HAP-1 (cell line): ENCODE measurements at regions not wholly inside any gene's neighbourhood (a gene's known extent, or its start where the extent isn't known, plus 50 kb on each side); places are given as distances from the start of the nearest gene placed in this dataset.

Source experiments
- DNase-seq, 2 experiments: peaks; one replicate each; pipeline ENCODE4 v3.0.0-alpha.2; 2016 to 2020; ENCODE audit warnings: low spot score in 2 of 2
- H3K27me3 ChIP-seq: fragments of 250-450 bp; sonication (Bioruptor Pico); 2 replicates; pipeline ENCODE4 v1.5.1; 2020; ENCODE audit warnings: low read depth, mild to moderate bottlenecking, moderate library complexity
- H3K36me3 ChIP-seq: fragments of 250-450 bp; sonication (Bioruptor Pico); replicated peaks from 2 replicates; pipeline ENCODE4 v1.5.1; 2020; ENCODE audit warnings: mild to moderate bottlenecking
- H3K4me1 ChIP-seq: fragments of 250-450 bp; sonication (Bioruptor Pico); 2 replicates; pipeline ENCODE4 v1.5.1; 2020; ENCODE audit warnings: mild to moderate bottlenecking
- H3K4me3 ChIP-seq: fragments of 250-450 bp; sonication (Bioruptor Pico); 2 replicates; pipeline ENCODE4 v1.5.1; 2020; ENCODE audit warnings: mild to moderate bottlenecking, moderate library complexity
- H3K9me3 ChIP-seq: fragments of 250-450 bp; sonication (Bioruptor Pico); 2 replicates; pipeline ENCODE4 v1.5.1; 2020; ENCODE audit warnings: mild to moderate bottlenecking, moderate library complexity
- in situ Hi-C: fragments of 300-500 bp; cut with MboI; formaldehyde crosslinking; loops from 3 replicates; pipeline ENCODE4 v1.14.3; 2020; ENCODE audit warnings: low sequenced_read_pairs, inconsistent platforms, mixed read lengths

DNA sequence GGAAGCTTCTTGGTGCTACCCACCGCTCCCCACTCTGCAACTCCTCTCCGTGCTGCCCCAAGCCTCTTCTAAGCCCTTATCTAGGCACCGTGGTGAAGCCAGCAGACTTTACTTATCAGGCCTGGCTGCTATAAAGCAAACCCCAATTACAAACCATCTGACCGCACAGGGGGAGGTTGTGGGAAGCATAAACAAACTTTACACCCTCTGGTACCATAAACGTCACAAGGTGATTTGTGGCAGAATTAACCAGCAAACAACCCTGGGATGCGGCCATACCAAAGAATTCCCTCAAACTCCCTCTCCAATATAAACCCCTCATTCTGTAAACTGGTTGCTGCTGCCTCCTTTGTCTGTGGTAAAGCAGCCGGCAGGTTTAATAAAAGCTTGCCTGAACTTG lies 55.2 kb downstream of the MAGEC2 start:
- DNase-seq: no peak
- Histone ChIP-seq H3K27me3 (no peaks in the 10 kb centered on the region), H3K4me1 (peaks cover 3% of the 10 kb centered on the region; the same call in 1 of the 2 replicates), H3K36me3 (no peaks in the 10 kb centered on the region), H3K4me3 (no peak overlapping the region), H3K9me3 (no peaks in the 10 kb centered on the region)
- in situ Hi-C loops: no loop called here

DNA sequence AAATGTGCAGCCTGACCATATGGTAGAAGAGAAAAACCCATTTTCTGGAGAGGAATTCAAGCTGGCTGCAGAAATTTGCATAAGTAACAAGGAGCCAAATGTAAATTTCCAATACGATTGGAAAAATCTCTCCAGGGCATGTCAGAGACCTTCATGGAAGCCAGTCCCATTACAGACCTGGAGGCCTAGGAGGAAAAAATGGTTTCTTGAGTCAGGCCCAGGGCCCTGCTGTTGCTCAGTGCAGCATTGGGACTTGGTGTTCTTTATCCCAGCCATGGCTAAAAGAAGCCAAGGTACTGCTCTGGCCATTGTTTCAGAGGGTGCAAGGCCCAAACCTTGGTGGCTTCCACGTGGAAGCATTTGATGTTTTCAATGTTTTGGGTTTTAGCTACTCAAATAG lies 70.6 kb downstream of the MAGEC2 start:
- in situ Hi-C loops: no loop called here
- DNase-seq: no peak
- H3K9me3 ChIP-seq: peaks cover 10% of the 10 kb centered on the region; the same call in 1 of the 2 replicates
- no peak overlapping the region for H3K4me3 ChIP-seq
- no peaks in the 10 kb centered on the region for H3K27me3 ChIP-seq
- no peaks in the 10 kb centered on the region for H3K36me3 ChIP-seq
- no peaks in the 10 kb centered on the region for H3K4me1 ChIP-seq

DNA sequence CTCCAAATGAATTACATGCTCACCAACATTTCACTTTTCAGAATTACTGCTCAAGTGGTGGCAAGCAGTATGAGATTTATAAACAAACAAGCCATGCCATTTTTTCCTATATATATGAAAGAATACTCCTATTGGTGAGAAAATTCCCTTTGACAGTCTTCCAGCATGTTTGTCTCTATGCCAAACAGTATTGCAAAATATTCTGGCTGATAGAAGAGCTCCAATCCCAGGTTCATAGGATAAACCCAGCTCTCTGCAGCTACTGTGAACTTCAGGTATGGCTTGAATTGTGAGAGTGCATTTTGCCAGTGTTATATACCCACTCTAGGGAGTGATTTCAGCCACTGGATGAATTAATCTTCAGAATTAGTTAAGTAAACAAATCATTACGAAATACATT lies 108.8 kb downstream of the MAGEC2 start:
- no peaks in the 10 kb centered on the region for H3K36me3 ChIP-seq
- no peaks in the 10 kb centered on the region for H3K27me3 ChIP-seq
- no peaks in the 10 kb centered on the region for H3K9me3 ChIP-seq
- no peak overlapping the region for H3K4me3 ChIP-seq
- in situ Hi-C loops: no loop called here
- DNase-seq: no peak
- H3K4me1 ChIP-seq: no peaks in the 10 kb centered on the region

DNA sequence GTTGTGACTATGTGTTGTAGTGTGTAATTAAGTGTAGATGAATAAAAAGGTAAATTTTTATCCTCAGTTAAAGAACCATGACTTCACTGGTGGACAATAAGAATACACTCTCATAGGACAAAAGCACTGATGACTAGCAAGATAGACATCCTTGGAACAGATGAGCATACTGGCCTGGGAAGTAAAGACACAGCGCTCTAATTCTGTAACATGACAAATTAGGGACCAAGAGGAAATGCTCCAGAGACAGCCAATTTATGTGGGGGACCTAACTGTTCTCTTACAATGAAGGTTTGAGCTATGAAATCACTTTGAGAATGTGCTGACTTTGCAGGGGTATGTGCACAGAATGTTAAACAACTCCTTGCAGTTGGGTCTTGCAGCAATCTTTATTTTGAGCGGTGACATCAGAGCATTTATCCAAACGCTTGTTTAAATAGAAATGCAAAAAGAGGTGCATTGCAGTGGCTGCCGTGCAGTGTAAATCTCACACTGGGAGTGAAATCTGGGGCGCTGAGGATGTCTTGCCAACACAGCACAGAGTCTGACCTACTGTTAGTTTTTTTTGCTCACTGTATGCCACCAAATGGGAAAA lies 109.3 kb downstream of the MAGEC2 start:
- H3K27me3 ChIP-seq: no peaks in the 10 kb centered on the region
- DNase-seq: no peak

DNA sequence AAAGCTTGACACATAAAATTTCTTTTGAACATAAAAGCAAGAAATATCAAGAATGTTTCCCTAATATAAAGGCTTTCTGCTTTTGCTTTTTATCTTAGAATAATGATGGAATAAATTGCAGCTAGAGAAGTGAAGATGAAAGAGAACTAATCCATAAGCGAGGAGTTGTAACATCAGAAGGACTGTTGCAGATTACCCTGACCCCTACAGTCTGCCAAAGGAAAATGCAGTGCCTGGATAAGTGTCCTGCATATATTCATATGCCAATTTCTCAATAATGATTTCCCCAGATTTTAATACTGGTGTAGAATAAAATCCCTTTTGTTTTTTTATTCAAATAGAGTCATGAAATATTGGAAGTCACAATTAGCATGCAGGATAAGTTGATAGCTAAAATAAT lies 115.9 kb downstream of the MAGEC2 start:
- DNase-seq: peak; percentile 21 to 66
- Histone ChIP-seq H3K4me1 (no peaks in the 10 kb centered on the region), H3K36me3 (no peaks in the 10 kb centered on the region), H3K4me3 (no peak overlapping the region), H3K27me3 (no peaks in the 10 kb centered on the region), H3K9me3 (peaks cover 6% of the 10 kb centered on the region)
- in situ Hi-C loops: no loop called here

More for the DNA sequence above, 109.3 kb downstream of the MAGEC2 start:
- Histone ChIP-seq H3K4me3 (no peak overlapping the region), H3K36me3 (no peaks in the 10 kb centered on the region), H3K4me1 (no peaks in the 10 kb centered on the region), H3K9me3 (no peaks in the 10 kb centered on the region)
- in situ Hi-C loops: no loop called here

DNA sequence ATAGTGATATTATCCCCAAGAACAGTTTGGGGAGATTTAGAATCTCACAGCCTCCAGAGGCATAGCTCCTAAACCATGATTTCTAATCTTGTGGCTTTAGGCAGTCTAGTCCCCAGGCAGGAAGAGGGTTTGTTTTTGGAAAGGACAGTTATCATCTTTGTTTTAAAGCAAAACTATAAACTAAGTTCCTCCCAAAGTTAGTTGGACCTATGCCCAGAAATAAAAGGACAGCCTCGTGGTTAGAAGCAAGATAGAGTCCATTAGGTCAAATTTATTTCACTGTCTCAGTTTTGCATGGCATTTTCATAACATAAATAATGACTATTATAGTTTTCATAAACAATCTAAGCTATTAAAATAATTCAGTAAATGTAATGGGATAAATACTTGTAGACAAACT lies 120.5 kb downstream of the MAGEC2 start:
- in situ Hi-C loops: no loop called here
- H3K36me3 ChIP-seq: no peaks in the 10 kb centered on the region
- peaks cover 6% of the 10 kb centered on the region for H3K9me3 ChIP-seq
- H3K27me3 ChIP-seq: no peaks in the 10 kb centered on the region
- DNase-seq: no peak
- H3K4me1 ChIP-seq: peaks cover 7% of the 10 kb centered on the region; the same call in 1 of the 2 replicates
- no peak overlapping the region for H3K4me3 ChIP-seq

DNA sequence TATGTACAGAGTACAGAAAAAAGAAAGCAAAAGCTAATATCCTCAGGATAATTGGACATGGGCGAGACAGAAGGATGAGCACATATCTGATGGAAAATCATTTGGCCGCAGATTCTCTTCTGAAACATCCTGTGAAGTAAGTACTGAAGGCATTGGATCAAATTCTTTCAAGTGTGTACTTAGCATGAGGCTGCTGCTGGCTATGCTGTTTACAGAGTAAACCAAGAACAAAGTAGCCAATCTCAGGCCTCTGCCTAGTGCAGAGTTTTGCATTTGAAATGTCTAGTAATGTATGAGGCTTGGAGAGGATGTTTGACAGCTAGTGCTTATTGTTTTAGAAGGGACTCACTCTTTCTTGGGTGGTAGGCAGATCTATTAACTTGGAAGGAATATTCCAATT lies 128.5 kb downstream of the MAGEC2 start:
- H3K36me3 ChIP-seq: no peaks in the 10 kb centered on the region
- no peaks in the 10 kb centered on the region for H3K27me3 ChIP-seq
- no peaks in the 10 kb centered on the region; the same call in 1 of the 2 replicates for H3K9me3 ChIP-seq
- no peak for DNase-seq
- no peak overlapping the region for H3K4me3 ChIP-seq
- in situ Hi-C loops: no loop called here
- H3K4me1 ChIP-seq: no peaks in the 10 kb centered on the region

DNA sequence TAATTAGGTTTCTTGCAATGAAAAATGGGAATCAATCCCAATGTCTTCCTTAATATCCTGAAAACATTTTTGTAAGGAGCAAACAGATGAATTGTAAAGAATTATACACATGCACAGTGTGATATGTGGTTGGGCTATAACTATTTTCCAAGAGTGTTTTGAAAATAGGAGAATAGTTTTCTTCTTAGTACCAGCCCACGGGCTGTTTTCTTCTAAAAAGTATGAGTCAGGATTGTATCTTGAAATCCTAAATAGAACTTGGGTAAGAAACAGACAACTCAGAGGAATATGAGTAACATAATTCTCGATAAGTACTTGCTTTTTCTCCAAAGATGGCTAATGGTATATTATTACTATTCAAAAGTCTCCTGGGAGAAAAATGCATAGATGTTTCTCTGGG lies 136.7 kb downstream of the MAGEC2 start:
- in situ Hi-C loops: no loop called here
- H3K27me3 ChIP-seq: no peaks in the 10 kb centered on the region

DNA sequence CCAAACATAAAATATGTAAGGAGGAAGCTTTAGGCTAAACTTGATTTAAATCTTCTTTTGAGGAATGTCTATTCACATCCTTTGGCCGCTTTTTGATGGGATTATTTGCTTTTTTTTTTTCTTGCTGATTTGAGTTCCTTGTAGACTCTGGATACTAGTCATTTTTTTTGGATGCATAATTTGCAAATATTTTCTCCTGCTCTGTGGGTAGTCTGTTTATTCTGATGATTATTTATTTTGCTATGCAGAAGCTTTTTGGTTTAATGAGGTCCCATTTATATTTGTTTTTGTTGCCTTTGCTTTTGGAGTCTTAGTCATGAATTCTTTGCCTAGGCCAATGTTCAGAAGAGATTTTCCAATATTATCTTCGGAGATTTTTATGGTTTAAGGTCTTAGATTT lies 144.9 kb downstream of the MAGEC2 start:
- in situ Hi-C loops: no loop called here
- Histone ChIP-seq H3K27me3 (no peaks in the 10 kb centered on the region), H3K4me3 (no peak overlapping the region), H3K4me1 (no peaks in the 10 kb centered on the region), H3K36me3 (no peaks in the 10 kb centered on the region), H3K9me3 (peaks cover 5% of the 10 kb centered on the region; the same call in 1 of the 2 replicates)
- DNase-seq: no peak

More for the DNA sequence above, 136.7 kb downstream of the MAGEC2 start:
- no peak for DNase-seq
- Histone ChIP-seq H3K36me3 (no peaks in the 10 kb centered on the region), H3K9me3 (no peaks in the 10 kb centered on the region), H3K4me3 (no peak overlapping the region), H3K4me1 (peaks cover 13% of the 10 kb centered on the region)

DNA sequence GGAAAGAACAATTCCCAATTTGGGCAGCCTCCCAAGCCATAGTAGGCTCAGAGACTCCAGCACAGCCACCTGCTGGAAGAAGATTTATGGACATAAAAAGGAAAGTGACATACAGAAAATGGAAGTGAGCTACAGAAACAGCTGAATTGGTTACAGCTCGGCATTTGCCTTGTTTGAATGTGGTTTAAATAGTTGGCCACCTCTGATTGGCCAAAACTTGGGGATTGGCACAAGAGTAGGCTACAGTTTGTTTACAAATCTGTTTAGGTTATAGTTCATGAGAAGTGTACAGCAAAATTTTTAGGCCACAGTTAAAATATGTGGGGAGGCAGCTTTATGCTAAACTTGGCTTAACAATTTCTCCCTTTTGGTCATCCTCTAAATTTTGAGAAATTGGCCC lies 150.4 kb downstream of the MAGEC1 start:
- in situ Hi-C loops: no loop called here

DNA sequence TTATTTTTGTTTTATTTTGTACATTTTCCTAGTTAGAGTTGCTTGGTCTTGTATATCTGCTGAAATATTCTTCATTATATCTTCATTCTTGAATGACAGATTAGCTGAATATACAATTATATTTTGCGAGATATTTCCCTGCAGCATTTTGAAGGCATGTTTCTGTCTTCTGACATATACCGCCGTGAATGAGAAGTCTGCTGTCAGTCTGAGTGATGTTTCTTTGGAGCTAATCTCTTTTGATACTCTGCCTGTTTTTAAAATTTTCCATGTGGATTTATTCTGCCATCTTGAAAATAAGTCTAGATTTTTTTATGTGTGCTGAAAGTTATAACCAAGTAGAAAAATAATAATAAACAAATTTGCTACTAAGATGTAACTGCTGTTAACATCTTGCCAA lies 148.5 kb downstream of the MAGEC1 start:
- Histone ChIP-seq H3K9me3 (0 out of 2 replicates have a peak, but pooled peaks cover 3% of the 10 kb centered on the region), H3K36me3 (no peaks in the 10 kb centered on the region), H3K4me1 (no peaks in the 10 kb centered on the region), H3K4me3 (no peak overlapping the region), H3K27me3 (no peaks in the 10 kb centered on the region)
- DNase-seq: no peak
- in situ Hi-C loops: no loop called here

More for the DNA sequence above, 150.4 kb downstream of the MAGEC1 start:
- no peaks in the 10 kb centered on the region for H3K27me3 ChIP-seq
- H3K36me3 ChIP-seq: no peaks in the 10 kb centered on the region
- peaks cover 5% of the 10 kb centered on the region; the same call in 1 of the 2 replicates for H3K9me3 ChIP-seq
- no peak overlapping the region for H3K4me3 ChIP-seq
- DNase-seq: no peak
- H3K4me1 ChIP-seq: no peaks in the 10 kb centered on the region

DNA sequence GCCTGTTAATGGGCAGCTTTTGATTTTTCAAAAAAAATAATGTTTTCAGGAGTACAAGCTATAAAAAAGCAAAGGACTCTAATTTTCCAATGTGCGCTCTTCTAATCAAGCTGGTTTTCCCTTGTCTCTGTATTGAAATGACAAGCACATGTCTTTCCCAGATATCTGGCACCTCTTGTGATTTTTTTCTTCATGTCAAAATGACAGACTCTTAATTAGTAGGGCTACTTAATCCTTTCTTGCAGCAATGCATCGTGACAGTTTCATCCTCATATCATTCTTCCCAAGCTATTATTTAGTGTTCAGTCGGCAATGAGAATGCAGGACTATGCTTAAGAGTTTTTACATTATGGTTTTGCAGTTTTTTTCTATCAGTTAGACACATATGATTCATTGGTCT lies 139.5 kb downstream of the MAGEC1 start:
- Histone ChIP-seq H3K27me3 (no peaks in the 10 kb centered on the region), H3K4me3 (no peak overlapping the region), H3K9me3 (no peaks in the 10 kb centered on the region), H3K36me3 (no peaks in the 10 kb centered on the region), H3K4me1 (peaks cover 13% of the 10 kb centered on the region)
- in situ Hi-C loops: no loop called here
- no peak for DNase-seq

DNA sequence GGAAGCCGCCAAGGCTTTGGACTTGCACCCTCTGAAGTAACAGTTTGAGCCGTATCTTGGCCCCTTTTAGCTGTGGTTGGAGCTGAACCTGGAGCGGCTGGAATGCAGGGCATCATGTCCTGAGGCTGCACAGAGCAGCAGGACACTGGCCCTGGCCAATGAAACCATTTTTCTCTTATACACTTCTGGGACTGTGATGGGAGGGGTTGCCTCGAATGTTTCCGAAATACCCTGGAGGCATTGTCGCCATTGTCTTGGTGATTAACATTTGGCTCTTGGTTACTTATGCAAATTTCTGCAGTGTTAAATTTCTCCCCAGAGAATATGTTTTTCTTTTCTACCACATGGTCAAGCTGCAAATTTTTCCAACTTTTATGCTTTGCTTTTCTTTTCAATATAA lies 137.2 kb downstream of the MAGEC1 start:
- Histone ChIP-seq H3K9me3 (no peaks in the 10 kb centered on the region), H3K4me1 (peaks cover 18% of the 10 kb centered on the region), H3K27me3 (no peaks in the 10 kb centered on the region), H3K4me3 (no peak overlapping the region), H3K36me3 (no peaks in the 10 kb centered on the region)
- in situ Hi-C loops: no loop called here
- peak; percentile 73 to 85 for DNase-seq

DNA sequence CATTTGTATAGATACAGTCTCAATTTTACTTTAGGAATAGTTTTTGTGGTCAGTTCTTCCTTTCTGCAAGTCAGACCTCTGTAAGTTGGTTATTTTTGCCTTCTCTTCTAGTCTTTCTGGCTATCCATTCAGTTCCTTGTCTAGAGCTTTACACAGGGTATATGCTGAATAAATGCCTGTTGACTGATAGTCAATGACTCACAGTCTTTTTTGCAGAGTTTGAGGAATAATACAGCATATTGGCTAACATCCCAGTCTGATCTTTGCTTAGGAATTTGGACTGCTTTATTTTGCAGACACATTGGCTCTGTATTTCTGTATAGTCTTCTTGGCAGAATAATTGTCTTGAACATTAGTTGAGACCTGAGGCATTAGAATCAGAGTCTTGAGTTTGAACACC lies 132.4 kb downstream of the MAGEC1 start:
- Histone ChIP-seq H3K36me3 (no peaks in the 10 kb centered on the region), H3K4me3 (no peak overlapping the region), H3K9me3 (no peaks in the 10 kb centered on the region), H3K4me1 (peaks cover 14% of the 10 kb centered on the region), H3K27me3 (no peaks in the 10 kb centered on the region)
- in situ Hi-C loops: no loop called here
- DNase-seq: peak in 1 of 2 experiments; percentile 62

DNA sequence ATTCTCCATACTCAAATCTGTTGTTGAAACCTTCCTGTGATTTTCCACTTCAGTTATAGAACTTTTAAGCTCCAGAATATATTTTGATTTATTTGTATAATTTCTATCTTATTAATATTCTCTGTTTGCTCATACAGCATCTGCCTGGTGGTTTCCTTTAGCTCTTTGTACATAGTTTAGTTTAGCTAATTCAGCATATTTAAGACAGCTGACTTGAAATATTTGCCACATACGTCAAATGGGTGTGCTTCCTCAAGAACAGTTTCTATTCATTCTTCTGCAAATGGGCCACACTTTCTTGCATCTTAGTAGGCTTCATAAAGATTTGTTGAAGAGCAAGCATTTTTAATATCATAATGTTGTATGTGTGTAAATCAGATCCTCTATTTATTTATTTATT lies 101.8 kb downstream of the MAGEC1 start:
- Histone ChIP-seq H3K9me3 (no peaks in the 10 kb centered on the region), H3K4me3 (no peak overlapping the region), H3K36me3 (no peaks in the 10 kb centered on the region), H3K27me3 (no peaks in the 10 kb centered on the region), H3K4me1 (peaks cover 16% of the 10 kb centered on the region)
- in situ Hi-C loops: no loop called here
- no peak for DNase-seq
